ENCODE measurements at regions not wholly inside any gene's neighbourhood (a gene's known extent, or its start where the extent isn't known, plus 50 kb on each side); places are given as distances from the start of the nearest gene placed in this dataset.

DNA sequence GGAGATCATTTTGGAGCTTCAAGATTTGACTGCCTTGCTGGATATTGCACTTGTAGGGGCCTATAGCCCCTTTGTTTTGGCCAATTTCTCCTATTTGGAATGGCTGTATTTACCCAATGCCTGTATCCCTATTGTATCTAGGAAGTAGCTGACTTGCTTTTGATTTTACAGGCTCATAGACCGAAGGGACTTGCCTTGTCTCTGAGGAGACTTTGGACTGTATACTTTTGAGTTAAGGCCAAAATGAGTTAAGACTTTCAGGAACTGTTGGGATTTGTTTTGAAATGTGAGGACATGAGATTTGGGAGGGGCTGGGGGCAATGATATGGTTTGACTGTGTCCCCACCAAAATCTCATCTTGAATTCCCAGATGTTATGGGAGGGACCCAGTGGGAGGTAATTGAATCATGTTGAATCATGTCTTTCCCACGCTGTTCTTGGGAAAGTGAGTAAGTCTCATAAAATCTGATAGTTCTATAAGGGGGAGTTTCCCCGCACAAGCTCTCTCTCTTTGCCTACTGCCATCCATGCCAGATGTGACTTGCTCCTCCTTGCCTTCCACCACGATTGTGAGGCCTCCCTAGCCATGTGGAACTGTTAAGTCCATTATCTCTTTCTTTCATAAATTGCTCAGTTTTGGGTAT, 276.1 kb downstream of the LMX1A start:
- H3K4me1 ChIP-seq (ENCODE audit: low read length): no peaks in the 10 kb centered on the region
- peaks cover 23% of the 10 kb centered on the region for H3K27me3 ChIP-seq (ENCODE audit: low read depth, low read length)
- no peak overlapping the region for H3K4me3 ChIP-seq (ENCODE audit: low read length)

DNA sequence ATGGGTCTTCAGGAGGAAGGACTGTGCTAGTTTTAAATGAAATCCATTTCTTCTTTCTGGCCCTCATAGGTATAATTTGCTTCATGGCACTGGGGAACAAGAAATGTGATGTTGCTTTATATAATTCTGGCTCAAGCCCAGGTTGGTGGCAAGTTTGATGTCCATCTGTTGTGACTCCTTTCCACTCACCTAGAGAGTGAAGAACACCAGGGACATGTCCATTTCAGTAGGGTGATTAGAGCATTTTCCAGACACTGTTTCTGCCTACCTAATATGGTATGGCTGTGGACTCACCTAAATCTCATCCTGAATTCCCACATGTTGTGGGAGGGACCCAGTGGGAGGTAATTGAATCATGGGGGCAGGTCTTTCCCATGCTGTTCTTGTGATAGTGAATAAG, 278.1 kb downstream of the LMX1A start:
- TF ChIP-seq, protein P1, sequence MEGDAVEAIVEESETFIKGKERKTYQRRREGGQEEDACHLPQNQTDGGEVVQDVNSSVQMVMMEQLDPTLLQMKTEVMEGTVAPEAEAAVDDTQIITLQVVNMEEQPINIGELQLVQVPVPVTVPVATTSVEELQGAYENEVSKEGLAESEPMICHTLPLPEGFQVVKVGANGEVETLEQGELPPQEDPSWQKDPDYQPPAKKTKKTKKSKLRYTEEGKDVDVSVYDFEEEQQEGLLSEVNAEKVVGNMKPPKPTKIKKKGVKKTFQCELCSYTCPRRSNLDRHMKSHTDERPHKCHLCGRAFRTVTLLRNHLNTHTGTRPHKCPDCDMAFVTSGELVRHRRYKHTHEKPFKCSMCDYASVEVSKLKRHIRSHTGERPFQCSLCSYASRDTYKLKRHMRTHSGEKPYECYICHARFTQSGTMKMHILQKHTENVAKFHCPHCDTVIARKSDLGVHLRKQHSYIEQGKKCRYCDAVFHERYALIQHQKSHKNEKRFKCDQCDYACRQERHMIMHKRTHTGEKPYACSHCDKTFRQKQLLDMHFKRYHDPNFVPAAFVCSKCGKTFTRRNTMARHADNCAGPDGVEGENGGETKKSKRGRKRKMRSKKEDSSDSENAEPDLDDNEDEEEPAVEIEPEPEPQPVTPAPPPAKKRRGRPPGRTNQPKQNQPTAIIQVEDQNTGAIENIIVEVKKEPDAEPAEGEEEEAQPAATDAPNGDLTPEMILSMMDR (IDR thresholded peaks at IDR 0.05; ENCODE audit: low read depth, low read length): no peak
- no peak for TF ChIP-seq EZH2phosphoT487 (IDR thresholded peaks at IDR 0.05; ENCODE audit: low read depth)
- no peak overlapping the region for H2AFZ ChIP-seq (ENCODE audit: low read depth, low read length)
- no peaks in the 10 kb centered on the region for H3K9me3 ChIP-seq (ENCODE audit: insufficient read depth, low read length)
- no peak overlapping the region for H3K4me2 ChIP-seq (ENCODE audit: low read length)
- no peaks in the 10 kb centered on the region for H4K20me1 ChIP-seq (ENCODE audit: insufficient read depth, low read length)
- H3K4me1 ChIP-seq (ENCODE audit: low read length): no peaks in the 10 kb centered on the region
- H3K27me3 ChIP-seq (ENCODE audit: low read depth, low read length): peaks cover 23% of the 10 kb centered on the region
- no peak overlapping the region for H3K27ac ChIP-seq (ENCODE audit: low read length)
- H3K4me3 ChIP-seq (ENCODE audit: low read length): no peak overlapping the region
- H3K36me3 ChIP-seq (replicated peaks; ENCODE audit: low read depth, low read length): no peaks in the 10 kb centered on the region
- no peak overlapping the region for H3K9ac ChIP-seq (ENCODE audit: low read length)
- no peaks in the 10 kb centered on the region for H3K79me2 ChIP-seq (ENCODE audit: low read length)

More for the DNA sequence above, 276.1 kb downstream of the LMX1A start:
- H4K20me1 ChIP-seq (ENCODE audit: insufficient read depth, low read length): no peaks in the 10 kb centered on the region
- no peaks in the 10 kb centered on the region for H3K79me2 ChIP-seq (ENCODE audit: low read length)
- H3K36me3 ChIP-seq (replicated peaks; ENCODE audit: low read depth, low read length): no peaks in the 10 kb centered on the region
- H3K9me3 ChIP-seq (ENCODE audit: insufficient read depth, low read length): no peaks in the 10 kb centered on the region
- H3K9ac ChIP-seq (ENCODE audit: low read length): no peak overlapping the region
- H2AFZ ChIP-seq (ENCODE audit: low read depth, low read length): no peak overlapping the region
- no peak overlapping the region for H3K4me2 ChIP-seq (ENCODE audit: low read length)
- H3K27ac ChIP-seq (ENCODE audit: low read length): no peak overlapping the region
- TF ChIP-seq EZH2phosphoT487 (IDR thresholded peaks at IDR 0.05; ENCODE audit: low read depth): no peak
- TF ChIP-seq, protein P1 (IDR thresholded peaks at IDR 0.05; ENCODE audit: low read depth, low read length): no peak

DNA sequence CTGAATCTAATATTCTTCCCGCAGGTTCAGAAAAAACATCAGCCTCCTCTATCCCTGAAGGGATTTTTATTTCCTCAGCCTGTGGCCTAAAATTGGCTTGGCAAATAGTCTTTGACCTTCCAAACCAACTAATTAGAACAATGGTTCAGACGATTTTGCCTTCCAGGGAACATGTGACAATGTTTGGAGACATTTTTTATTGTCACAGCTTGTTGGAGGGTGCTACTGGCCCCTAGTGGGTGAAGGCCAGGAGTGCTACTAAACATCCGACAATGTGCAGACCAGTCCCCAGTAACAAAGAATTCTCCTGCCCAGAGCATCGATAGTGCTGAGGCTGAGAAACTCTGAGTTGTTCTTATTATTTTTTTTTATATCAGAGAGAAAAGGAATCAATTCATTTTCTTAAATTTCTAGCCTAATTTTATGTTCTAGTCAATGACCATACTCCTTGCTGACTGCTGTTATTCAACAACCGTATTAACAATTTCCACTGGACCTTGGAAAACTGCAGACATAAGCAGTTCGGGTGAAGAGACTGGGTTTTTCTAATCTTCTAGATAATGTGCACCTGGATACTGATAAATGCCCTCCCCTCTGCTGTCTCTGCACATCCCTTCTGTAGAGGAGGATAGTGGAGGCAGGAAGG, 280.7 kb downstream of the LMX1A start:
- Histone ChIP-seq H3K36me3 (replicated peaks; ENCODE audit: low read depth, low read length) (no peaks in the 10 kb centered on the region), H2AFZ (ENCODE audit: low read depth, low read length) (no peak overlapping the region), H4K20me1 (ENCODE audit: insufficient read depth, low read length) (no peaks in the 10 kb centered on the region), H3K27ac (ENCODE audit: low read length) (no peak overlapping the region), H3K79me2 (ENCODE audit: low read length) (no peaks in the 10 kb centered on the region), H3K4me2 (ENCODE audit: low read length) (no peak overlapping the region), H3K4me1 (ENCODE audit: low read length) (no peaks in the 10 kb centered on the region), H3K4me3 (ENCODE audit: low read length) (no peak overlapping the region), H3K9ac (ENCODE audit: low read length) (no peak overlapping the region), H3K9me3 (ENCODE audit: insufficient read depth, low read length) (no peaks in the 10 kb centered on the region), H3K27me3 (ENCODE audit: low read depth, low read length) (peaks cover 23% of the 10 kb centered on the region)
- TF ChIP-seq, protein P1 (IDR thresholded peaks at IDR 0.05; ENCODE audit: low read depth, low read length): peak; percentile 57
- TF ChIP-seq EZH2phosphoT487 (IDR thresholded peaks at IDR 0.05; ENCODE audit: low read depth): no peak

DNA sequence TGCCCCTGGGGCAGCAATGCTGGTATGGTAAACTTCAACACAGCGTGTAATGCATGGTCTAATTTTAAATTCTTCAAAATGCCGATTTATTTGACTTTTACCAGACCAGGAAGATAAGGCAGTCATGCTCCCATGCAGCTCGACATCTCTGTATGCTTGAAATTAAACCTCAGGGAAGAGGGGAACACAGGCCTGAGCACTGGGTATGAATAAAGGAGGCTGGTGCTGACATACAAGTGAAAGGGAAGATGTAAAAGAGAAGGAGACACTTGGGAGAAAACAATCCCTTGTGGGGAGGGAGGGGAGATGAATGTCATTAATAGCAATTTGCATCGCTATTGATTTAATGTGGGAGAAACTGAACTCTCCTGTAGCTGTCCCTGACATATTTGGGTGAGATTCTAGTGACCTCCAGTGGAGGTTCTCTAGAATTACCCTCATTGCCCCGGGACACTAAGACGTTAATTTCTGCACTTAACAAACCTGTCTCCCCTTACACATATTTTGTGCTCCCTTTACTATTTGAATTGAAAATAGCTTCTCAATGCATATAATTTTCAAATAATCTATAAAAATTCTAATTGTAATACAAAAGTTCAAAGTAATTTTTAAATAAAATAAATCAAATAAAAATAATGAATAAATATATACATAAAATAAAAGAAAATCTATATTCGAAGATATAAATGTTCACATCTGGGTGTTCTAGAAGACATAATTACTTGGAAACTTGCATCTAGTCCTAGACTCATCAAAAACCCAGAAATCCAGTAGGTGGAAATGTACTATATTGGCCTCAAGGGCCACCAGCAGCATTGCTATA, 283.1 kb downstream of the LMX1A start:
- H3K9me3 ChIP-seq (ENCODE audit: insufficient read depth, low read length): no peaks in the 10 kb centered on the region
- no peak overlapping the region for H3K27ac ChIP-seq (ENCODE audit: low read length)
- no peak overlapping the region for H2AFZ ChIP-seq (ENCODE audit: low read depth, low read length)
- H3K27me3 ChIP-seq (ENCODE audit: low read depth, low read length): peaks cover 31% of the 10 kb centered on the region
- no peak overlapping the region for H3K4me2 ChIP-seq (ENCODE audit: low read length)
- no peak overlapping the region for H3K9ac ChIP-seq (ENCODE audit: low read length)
- no peaks in the 10 kb centered on the region for H3K79me2 ChIP-seq (ENCODE audit: low read length)
- TF ChIP-seq EZH2phosphoT487 (IDR thresholded peaks at IDR 0.05; ENCODE audit: low read depth): no peak
- TF ChIP-seq, protein P1 (IDR thresholded peaks at IDR 0.05; ENCODE audit: low read depth, low read length): peak; percentile 75
- no peaks in the 10 kb centered on the region for H4K20me1 ChIP-seq (ENCODE audit: insufficient read depth, low read length)
- no peaks in the 10 kb centered on the region for H3K4me1 ChIP-seq (ENCODE audit: low read length)
- no peak overlapping the region for H3K4me3 ChIP-seq (ENCODE audit: low read length)
- H3K36me3 ChIP-seq (replicated peaks; ENCODE audit: low read depth, low read length): no peaks in the 10 kb centered on the region

Measured in OCI-LY3 (cell line).